Breast epithelium (tissue), 3 donors: ENCODE measurements at regions not wholly inside any gene's neighbourhood (a gene's known extent, or its start where the extent isn't known, plus 50 kb on each side); places are given as distances from the start of the nearest gene placed in this dataset.

Experiments used
- CTCF ChIP-seq, 3 donors: fragments of 450-650 bp; IDR thresholded peaks; one replicate each; pipeline ENCODE4 v1.5.1; 2016 to 2017; ENCODE audit warnings: antibody characterized with exemption in 3 of 3, mild to moderate bottlenecking in 3 of 3, moderate library complexity in 3 of 3
- POLR2AphosphoS5 ChIP-seq, 3 donors: sonication (generic); formaldehyde crosslinking; IDR thresholded peaks; one replicate each; pipeline ENCODE4 v1.6.1; 2017; ENCODE audit warnings: antibody characterized with exemption in 3 of 3

- TF ChIP-seq CTCF (IDR thresholded peaks at IDR 0.05) = no peak
- no peak for TF ChIP-seq POLR2AphosphoS5 (IDR thresholded peaks at IDR 0.05)
Observed at GRCh38 chr1:221454096-221454495, 287.8 kb downstream of the DUSP10 start.
